ENCODE measurements at regions not wholly inside any gene's neighbourhood (a gene's known extent, or its start where the extent isn't known, plus 50 kb on each side); places are given as distances from the start of the nearest gene placed in this dataset.

GRCh38 chr6:19317431-19317986 is 519.7 kb upstream of the ID4 start:
- TF ChIP-seq CTCF (IDR thresholded peaks at IDR 0.05), result no peak
- no peak for TF ChIP-seq EZH2phosphoT487 (IDR thresholded peaks at IDR 0.05; ENCODE audit: borderline replicate concordance, low read depth)
- no peak for TF ChIP-seq GABPA (IDR thresholded peaks at IDR 0.05; ENCODE audit: low read depth)
- TF ChIP-seq ELF1 (IDR thresholded peaks at IDR 0.05), result no peak
- no peak for TF ChIP-seq JUND (IDR thresholded peaks at IDR 0.05)
- no peak for TF ChIP-seq EP300 (IDR thresholded peaks at IDR 0.05; ENCODE audit: borderline replicate concordance in 1 of 2, low read depth in 1 of 2, low read length in 1 of 2)
- TF ChIP-seq NFIC (IDR thresholded peaks at IDR 0.05; ENCODE audit: borderline replicate concordance), result no peak
- no peak for TF ChIP-seq SMC3 (IDR thresholded peaks at IDR 0.05; ENCODE audit: low read depth, low read length)
- no peak for TF ChIP-seq RAD21 (IDR thresholded peaks at IDR 0.05; ENCODE audit: low read length)
- no peak for TF ChIP-seq USF2 (IDR thresholded peaks at IDR 0.05; ENCODE audit: borderline replicate concordance, low read depth, low read length)
- no peak for TF ChIP-seq REST (IDR thresholded peaks at IDR 0.05; ENCODE audit: low read depth, low read length)
